Stimulated activated CD4-positive, alpha-beta T cell treated with anti-CD3 and anti-CD28 coated beads, Interleukin-1b, Interleukin-23, amount 100 ng/mL, for 1 hour (primary cell): ENCODE measurements at regions not wholly inside any gene's neighbourhood (a gene's known extent, or its start where the extent isn't known, plus 50 kb on each side); places are given as distances from the start of the nearest gene placed in this dataset.

Experiments
- DNase-seq, 2 donors: peaks; one replicate each; pipeline ENCODE4 v3.0.0-alpha.2; 2020; ENCODE audit warnings: low read depth in 2 of 2

DNA sequence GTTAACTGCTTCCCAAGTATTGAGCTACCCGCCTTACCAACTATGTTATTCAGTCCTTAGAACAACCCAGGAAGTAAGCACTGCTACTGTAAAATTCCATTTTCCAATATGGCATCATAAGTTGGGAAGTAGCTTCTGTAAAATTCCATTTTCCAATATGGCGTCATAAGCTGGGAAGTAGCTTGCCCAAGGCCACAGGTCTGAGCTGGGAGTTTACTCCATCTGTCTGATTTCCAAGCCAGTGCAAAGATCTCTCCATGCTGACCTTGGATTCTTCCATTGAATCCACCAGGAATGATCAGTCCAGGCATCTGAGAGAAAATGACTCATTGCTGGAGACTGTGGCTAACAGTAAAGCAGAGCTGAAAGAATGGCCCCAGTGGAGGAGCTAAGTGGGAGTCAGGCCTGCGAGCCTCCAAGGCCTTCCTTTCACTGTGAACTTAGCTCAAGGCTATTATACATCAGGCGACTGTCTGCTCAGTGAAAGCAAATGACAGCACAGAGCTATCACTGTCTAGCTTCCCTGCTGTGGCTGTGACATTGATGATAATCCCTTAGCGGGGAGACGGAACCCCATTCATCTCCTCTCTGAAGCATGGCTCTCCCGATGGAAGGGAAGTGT is 430.4 kb downstream of the HAPSTR1 start:
- DNase-seq: no peak

DNA sequence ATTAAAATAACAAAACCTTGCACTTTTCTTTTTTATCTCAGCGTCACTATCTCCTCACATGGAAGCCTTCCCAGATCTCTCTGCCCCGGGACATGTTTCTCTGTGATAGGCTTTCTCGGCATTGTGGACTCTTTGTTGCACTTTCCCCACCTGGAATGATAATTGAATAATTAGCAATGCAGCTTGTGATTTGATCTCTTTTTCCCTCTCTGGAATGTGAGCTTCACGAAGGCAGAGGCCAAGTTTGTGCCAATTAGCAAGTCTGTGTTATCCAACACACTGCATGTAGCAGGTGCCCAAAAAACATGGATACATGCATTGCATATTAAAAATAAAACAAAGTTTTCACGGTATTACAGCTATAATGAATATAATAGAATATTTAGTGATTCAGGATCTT is 431.2 kb downstream of the HAPSTR1 start:
- no peak for DNase-seq

DNA sequence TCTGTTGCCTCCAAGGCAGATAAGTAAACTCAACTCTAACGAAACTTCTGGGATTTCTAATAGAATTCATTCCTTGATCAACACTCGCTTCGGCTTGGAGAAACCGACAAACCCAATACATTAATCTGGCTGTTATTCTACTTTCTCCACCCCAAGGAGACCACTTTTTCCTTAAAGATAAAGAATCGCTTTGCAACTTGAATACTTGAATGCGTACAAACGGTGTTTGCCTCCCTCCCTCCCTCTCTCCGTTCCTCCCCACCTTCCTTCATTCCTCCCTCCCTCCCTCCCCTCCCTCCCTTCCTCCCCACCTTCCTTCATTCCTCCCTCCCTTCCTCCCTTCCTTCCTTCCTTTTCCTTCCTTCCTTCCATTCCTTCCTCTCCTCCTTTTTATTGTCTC is 432.6 kb downstream of the HAPSTR1 start:
- DNase-seq: no peak

DNA sequence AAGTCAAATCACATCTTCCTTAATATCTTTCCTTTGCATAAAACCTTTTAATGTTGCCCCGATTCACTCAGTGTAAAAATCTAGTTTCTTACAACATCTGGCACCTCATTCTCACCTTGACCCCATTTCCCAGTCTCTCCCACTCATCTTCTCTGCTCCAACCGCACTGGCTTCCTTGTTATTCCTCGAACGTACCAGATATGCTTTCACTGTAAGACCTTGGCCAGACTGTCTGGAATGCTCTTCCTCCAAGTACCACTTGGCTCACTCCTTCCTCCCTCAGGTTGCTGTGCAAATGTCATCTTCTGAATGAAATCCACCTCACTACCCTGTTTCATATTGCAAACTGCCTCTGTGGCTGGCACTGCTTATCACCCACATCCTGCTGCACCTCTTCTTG is 433.6 kb downstream of the HAPSTR1 start:
- no peak for DNase-seq

DNA sequence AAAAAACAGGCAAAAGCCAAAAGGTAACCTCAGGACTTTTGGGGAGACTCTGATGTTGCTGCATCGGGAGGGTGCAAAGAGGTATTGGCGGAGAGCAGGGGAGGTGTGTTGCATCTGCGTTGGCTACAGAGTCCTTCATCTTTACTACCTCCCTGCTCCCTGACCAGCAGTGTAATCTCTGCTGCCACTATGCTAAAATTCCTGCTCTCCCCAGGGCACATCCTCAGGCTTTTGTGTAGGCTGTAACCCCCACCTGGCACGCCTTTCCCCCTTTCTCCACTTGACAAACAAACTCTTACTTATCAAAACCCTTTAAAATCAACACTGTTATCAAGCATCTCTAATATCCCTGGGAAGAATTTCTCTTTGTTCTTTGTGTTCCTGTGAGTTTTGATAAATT is 435.3 kb downstream of the HAPSTR1 start:
- no peak for DNase-seq

DNA sequence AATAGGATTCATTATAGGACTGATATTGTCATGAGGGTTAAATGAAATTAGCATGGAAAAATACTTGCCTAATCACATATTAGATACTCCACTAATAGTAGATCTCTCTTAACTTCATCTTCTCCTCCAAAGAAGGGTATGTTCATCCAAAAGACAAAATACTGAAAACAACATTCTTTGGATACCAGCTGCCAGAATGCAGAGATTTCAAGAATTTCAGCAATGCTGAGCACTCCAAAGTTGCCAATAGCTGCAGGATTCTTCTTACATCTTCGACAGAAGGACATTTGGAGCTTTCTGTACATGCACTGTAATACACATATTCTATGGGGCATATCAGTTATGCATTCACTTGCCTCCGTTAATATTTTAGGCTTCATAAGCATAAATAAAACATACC is 436.5 kb downstream of the HAPSTR1 start:
- no peak for DNase-seq

DNA sequence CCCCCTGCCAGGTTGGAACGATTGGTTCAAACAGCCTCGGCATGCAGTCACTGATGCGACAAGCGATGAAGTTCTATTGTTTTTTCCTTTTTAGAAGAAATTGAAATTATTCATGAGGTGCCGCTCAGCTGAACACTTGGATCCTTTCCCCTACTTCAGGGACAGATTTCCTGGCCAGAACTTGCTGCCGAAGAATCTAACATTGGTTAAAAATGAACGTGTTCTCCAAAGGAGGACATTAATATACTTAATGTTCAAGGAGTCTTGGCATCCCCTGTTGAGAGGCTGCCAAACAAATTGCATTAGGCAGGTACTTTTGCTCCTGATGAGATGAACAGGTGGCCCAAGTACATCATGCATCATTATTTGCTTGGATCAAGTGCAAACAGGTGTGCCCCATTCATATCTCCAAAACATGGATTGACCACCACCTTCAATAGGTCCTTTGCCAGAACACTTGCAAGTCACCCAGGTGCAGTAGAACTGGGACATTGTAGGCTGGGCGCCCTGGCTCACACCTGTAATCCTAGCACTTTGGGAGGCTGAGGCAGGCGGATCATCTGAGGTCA is 437.2 kb downstream of the HAPSTR1 start:
- DNase-seq: no peak

DNA sequence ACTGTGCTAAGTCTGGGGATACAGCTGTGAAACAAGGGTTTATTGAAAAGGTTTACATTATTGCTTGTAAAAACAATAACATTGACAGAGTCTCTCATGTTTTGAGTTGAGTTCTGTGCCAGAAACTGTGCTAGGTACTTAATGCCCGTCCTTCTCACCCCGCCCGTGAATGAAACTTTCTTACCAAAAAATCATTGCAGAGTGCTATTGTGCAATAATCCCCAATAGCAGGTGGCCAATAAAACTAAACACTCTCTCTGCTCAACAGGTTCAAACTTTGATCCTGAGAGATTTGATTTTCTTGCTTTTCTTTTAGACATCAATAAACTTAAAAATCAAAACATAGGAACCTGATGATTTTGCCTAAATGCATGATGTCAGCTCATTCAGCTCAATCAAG is 441.6 kb downstream of the HAPSTR1 start:
- no peak for DNase-seq

DNA sequence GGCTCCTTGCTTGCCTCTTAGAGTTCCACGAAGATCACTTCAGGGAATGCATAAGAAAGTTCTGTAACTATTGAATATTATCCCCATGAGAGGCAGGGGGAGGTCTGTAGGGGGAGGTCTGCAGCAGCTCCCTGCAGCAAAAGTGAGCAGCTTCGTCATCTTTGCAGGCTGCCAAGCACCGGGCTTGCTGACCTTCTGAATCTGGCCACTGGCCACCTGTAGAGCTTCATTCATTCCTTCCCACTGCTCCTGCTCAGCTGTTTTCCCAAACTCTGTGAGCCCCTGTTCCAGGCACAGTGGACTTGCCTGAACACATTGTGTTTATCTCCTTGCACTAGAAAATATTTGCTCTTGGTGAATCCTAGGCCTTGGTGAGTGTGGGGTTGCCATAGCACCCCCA is 443.3 kb downstream of the HAPSTR1 start:
- no peak for DNase-seq

DNA sequence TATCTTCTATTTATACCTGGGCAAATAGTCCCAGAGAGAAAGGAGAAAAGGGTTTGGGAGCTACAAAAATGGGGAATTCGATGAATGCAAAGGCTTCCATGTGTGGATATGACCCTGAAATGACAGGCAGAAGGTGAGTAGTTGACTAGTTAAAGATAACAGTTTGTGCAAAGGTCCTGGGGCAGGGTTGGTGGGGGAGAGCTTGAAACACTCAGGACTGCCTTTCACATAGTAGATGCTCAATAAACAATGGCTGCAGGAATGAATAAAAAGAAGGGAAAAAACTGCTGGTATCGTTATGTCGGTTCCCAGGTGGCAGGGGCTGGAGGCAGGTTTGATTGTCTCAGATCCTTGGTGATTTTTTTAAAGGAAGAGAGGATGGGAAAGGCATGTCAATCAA is 445.5 kb downstream of the HAPSTR1 start:
- no peak for DNase-seq

DNA sequence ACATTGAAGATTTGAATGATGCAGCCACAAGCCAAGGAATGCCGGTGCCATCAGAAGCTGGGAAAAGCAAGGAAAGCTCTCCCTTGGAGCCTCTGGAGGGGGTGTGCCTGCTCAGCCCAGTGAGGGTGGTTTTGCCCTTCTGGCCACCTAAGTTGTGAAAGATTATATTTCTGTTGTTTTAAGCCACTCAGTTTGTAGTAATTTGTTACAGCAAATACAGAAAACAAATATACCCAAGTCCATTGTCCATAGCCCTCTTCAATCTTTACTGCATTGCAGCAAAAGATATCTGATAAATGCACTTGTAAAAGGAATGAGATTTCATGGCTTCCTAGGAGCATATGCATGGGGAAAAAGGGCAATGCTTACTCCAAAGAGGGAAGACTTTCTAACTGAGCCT is 447.9 kb downstream of the HAPSTR1 start:
- no peak for DNase-seq

DNA sequence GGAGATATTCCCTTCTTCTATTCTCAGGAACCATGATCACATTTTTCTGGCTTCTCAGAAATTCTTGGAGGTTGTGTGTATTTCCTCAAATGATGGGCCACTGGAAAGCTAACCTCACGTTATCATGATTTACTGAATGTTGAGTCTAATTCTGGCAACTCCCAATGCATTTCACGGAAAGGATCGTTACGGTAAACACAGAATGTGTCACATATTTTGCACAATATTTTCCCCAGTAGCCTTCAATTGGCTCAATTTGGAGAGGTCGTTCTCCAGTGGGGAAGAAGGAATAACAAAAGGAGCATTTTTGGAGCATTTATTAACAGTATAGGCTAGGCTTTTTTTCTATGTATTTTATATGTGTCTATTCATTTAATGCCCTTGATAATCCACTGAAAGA is 450.3 kb downstream of the HAPSTR1 start:
- DNase-seq: no peak

DNA sequence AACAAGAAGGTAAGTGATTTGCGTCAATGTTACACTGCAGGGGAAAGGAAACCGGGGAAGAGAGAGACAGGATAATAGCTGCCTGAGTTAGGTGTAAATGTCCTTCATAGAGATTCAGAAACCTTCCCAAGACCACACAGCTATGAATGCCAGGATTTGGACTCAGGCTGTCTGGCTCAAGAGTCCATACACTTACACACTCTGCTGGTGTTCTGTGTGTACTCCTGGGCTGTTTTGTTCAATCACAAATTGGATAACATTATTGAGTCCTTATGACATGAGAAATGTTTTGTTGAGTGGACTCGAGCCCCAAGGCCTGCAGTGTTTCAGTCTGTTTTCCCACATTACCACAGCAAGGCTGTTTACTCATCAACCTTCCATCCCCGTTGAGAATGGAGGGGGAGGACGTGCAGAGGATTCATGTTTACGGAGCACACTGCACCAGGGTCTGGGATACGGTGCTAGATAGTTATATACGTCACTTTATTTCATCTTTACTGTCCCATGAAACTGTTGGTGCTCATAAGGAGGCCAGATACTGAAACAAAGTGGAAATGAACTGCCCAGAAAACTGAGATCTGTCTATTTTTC is 450.8 kb downstream of the HAPSTR1 start:
- no peak for DNase-seq

DNA sequence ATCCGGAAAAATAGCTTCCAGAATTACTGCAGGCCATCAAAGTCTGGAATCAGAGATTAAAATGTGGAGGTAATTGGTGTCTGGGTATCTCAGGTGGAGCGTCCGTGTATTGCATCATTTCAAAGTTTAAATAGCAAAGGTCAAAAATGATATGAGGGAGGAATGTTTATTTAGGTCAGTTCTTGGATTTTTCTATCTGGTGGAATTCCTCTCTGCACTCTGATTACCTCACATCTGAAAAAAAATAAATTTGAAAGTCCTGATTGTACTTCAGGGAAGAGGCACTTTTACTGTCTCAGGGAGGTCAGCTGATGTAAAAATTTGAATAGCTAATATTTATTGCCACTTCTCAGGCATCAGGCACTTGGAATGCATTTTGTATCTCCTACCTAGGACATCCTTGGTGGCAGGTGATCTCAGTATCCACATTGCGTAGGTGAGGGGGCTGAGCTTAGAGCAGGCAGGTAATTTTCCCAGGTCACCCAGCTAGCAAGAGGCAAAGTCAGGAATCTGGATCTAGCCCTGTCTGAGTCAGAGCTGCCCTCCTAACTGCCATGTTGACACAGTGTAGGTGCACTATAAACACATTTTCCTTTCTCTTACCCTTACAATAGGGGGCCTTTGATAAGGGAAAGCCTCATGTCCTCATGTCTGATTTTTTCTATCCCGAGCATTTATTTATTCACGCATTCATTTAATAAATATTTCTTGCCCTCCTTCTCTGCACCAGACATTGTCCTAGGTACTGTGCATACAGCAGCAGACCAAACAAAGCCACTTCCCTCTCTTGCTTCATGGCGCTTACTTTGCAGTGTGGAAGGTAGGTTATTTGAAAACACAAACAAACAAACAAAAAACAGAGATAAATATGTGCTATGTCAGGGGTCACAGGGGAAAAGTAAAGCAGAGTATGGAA is 454.3 kb downstream of the HAPSTR1 start:
- DNase-seq: no peak

DNA sequence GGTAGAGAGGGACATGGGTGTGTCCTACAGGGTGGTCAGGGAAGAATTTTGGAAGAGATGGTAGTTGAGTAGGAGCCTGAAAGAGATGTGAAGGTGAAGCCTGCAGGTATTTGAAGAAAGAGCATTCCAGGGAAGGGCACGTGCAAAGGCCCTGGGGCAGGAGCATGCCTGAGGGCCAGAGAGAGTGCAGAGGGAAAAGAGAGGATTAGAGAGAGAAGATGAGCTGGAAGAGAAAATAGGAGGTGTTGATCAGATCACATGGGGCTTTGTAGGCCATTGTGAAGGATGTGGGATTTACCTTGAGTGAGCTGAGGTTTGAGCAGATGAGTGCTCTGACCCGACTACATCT is 455.0 kb downstream of the HAPSTR1 start:
- DNase-seq: no peak

DNA sequence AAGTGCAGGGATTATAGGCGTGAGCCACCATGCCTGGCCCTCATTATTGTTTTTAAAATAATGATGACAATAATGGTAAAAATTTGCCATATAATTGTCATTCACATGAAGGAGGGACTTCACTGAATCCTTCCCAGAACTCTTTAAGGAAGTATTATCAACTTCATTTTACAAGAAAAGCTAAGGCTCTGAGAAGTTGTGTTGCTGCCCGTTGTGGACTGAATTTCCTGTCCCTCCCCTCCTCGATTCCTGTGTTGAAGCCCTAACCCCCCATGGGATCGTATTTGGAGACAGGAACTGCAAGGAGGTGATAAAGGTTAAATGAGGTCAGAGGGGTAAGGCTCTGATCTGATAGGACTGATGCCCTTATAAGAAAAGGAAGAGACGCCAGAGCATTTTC is 458.0 kb downstream of the HAPSTR1 start:
- no peak for DNase-seq

DNA sequence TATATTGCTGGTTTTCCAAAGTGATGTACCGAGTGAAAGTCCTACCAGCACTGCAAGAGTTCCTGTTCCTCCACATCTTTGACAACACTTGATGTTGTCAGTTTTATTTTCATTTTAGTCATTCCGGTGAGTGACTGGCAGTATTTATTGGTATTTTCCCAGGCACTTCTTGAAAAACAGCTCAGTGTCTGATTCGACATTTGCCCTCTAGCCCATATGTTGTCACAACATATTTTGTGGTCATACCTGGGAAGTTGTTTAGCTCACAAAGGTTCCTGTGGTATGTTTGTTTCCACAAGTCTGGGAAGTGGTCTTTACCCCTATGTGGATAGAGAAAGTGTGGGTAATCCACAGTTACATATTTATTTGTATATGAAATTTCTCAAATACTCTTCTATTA is 463.6 kb downstream of the HAPSTR1 start:
- DNase-seq: no peak

DNA sequence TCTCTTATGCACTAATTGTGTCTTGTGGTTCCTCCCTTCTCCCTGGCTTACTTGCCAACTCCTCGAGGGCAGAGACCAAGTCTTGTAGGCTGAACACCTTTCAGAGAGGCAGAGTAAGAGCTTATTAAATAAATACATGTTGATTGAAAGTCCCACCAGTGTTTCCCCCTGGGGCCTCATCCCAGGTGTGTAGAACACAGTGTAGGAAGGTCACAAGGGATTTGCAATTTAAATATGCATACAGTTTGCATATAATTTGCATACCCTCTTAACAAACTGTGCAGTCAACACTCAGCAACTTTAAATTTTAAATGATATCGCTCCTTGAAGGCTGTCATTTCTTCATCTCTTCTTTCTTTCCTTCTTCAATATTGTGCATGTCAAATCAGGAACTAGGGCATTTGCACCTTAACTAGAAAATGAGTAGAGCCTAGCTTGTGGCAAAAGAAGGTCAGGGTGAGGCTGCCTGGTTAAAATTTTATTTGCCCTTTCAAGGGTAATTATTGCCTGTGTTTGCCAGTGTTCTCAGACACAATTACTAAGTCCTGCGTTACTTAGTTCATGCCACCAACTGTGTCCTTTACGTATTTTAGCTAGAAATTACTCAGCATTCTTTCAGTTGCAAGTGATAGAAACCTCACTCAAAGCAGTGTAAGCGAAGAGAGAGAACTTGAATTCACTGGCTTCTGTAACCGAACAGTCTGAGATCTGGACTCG is 465.7 kb downstream of the HAPSTR1 start:
- DNase-seq: no peak

DNA sequence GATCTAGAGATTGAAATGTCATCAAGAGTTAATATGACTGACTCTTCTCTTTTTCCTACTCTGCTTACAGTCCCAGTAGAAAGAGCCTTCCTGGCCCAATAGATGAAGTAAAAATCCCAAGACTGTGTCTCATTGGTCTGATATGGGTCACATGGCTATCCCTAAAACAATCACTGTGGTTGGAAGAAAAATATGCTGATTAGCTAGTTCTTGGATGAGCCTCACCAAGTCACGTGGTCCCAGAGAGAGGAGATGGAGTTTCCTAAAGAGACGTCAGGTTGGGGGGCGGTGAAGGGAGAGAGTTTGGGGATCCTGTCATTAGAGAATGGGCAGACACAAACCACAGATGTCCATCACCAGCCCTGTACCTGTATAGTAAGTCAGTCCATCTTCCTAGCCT is 466.3 kb downstream of the HAPSTR1 start:
- no peak for DNase-seq

DNA sequence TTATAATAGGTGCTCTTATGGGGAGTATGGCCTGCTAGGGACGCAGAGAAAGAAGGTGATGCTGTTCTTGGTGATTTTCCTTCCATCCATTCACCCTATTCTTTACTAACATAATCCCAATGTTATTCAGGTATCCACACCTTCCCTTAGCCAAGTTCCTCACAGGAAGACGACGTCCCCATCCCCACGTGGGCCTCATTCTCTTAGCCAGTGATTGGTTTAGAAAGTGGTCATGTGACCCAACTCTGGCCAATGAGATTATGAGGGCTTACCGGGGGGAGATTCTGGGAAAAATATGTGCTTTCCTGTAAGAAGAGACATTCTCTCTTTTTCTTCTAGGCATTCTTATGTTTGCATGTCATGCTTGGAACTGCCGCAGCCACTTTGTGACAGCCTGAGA is 474.7 kb downstream of the HAPSTR1 start:
- DNase-seq: no peak

DNA sequence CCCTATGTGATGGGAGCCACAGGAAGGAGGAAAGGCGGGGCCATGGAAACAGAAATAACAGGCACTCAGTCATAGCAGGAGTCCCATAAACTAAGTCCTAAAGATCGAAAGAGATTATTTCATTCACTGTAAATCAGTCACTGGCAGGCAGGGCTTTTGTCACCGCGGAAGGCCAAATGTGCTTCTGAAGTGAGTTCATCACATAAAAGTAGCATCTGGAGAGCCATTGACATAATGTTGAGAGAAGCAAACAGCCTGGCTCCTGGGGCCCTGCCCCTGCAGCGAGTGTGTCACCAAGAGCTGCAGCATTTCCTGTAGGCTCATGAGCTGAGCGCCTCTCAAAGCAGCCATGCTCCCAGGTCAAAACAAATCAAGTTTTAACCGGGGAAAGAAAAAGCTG is 476.2 kb downstream of the HAPSTR1 start:
- no peak for DNase-seq

DNA sequence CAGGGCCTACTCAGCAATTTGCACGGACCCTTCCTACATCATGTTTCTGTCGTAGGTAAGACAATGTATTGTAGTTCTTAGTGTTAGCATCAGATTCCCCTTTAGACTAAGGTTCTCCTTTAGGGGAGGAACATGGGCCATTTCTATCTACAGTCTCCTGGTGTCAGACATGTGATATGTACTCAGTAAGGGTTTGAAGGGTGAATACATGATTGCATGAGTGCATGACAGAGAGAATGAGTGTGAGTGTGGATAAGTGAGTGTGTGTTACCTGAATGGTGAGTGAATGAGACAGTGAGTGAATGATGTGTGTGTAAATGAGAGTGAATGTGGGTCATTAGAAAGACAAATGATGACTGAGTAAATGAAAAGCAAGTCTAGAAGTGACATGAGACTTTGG is 476.8 kb downstream of the HAPSTR1 start:
- no peak for DNase-seq
